Prostate gland (tissue), 2 donors: ENCODE measurements at regions not wholly inside any gene's neighbourhood (a gene's known extent, or its start where the extent isn't known, plus 50 kb on each side); places are given as distances from the start of the nearest gene placed in this dataset.

Source experiments
- DNase-seq: peaks from one replicate; pipeline ENCODE4 v3.0.0-alpha.2; 2019; ENCODE audit warnings: low spot score
- H3K27ac ChIP-seq, 2 donors: fragments of 200-600 bp; sonication (generic); 2 replicates each; pipeline ENCODE4 v1.5.1; 2017 to 2019
- H3K27me3 ChIP-seq: fragments of 200-600 bp; sonication (generic); replicated peaks from 2 replicates; pipeline ENCODE4 v1.5.1; 2019; ENCODE audit not compliant: insufficient read depth
- H3K36me3 ChIP-seq, 2 donors: fragments of 200-600 bp; sonication (generic); 1 replicate in 1 of 2; 2 replicates in 1 of 2; pipeline versions ENCODE4 v1.5.1 to v1.8.1; 2017 to 2019
- H3K4me1 ChIP-seq: fragments of 200-600 bp; sonication (generic); replicated peaks from 2 replicates; pipeline ENCODE4 v1.5.1; 2019
- H3K4me3 ChIP-seq, 2 donors: fragments of 200-600 bp; sonication (generic); 2 replicates each; pipeline ENCODE4 v1.5.1; 2017 to 2019
- H3K9me3 ChIP-seq: fragments of 200-600 bp; sonication (generic); 2 replicates; pipeline ENCODE4 v1.5.1; 2017
- POLR2A ChIP-seq: fragments of 450-650 bp; IDR thresholded peaks from one replicate; pipeline ENCODE4 v1.6.1; 2016; ENCODE audit warnings: antibody characterized with exemption, mild to moderate bottlenecking
- POLR2AphosphoS5 ChIP-seq: sonication (generic); formaldehyde crosslinking; IDR thresholded peaks from one replicate; pipeline ENCODE4 v1.6.1; 2017; ENCODE audit warnings: antibody characterized with exemption
- WGBS: methylation state at CpG from one replicate; pipeline ENCODE4 v1.1.5; 2018; 5-methylcytosine and 5-hydroxymethylcytosine counted together
- intact Hi-C: fragments of 100-400 bp; cut with DNase I; formaldehyde crosslinking; loops from one replicate; pipeline ENCODE4 v1.14.2; 2022
- TF ChIP-seq, protein P1 (sequence below), 4 experiments: fragments of 200-600 bp in 2 of 4; fragments of 450-650 bp in 2 of 4; sonication (generic) in 2 of 4; IDR thresholded peaks; 1 replicate in 3 of 4; 2 replicates in 1 of 4; pipeline ENCODE4 v1.5.1; 2016 to 2019; ENCODE audit warnings: antibody characterized with exemption in 4 of 4, mild to moderate bottlenecking in 2 of 4, moderate library complexity in 2 of 4

DNA sequence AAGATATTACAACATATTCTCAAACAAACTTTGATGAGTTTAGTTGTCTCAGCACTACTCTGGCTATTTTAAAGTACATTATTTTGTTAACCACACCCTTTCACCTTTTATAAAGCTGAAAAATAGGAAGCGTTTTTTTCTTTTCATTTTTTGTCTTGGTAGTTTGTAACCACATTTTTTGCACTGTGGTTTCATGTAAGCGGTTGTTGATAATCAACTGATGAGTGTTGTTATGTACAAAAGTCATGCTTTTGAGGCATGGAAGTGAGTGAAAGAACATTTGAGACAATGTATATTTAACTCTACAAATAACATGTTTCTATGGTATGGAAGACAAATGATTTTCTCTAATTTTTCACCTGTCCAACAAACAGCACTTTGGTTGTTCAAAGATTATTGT is 52.1 kb upstream of the ATP2B1 start:
- intact Hi-C loops: no loop called here
- H3K27me3 ChIP-seq: no peaks in the 10 kb centered on the region
- H3K27ac ChIP-seq: no peak overlapping the region
- 82% methylated on average over 2 of the region's 2 CpGs for WGBS
- H3K9me3 ChIP-seq: no peaks in the 10 kb centered on the region
- no peak overlapping the region for H3K4me3 ChIP-seq
- no peaks in the 10 kb centered on the region for H3K4me1 ChIP-seq
- no peak for DNase-seq
- no peak for TF ChIP-seq POLR2AphosphoS5
- no peak for TF ChIP-seq POLR2A
- TF ChIP-seq, protein P1, sequence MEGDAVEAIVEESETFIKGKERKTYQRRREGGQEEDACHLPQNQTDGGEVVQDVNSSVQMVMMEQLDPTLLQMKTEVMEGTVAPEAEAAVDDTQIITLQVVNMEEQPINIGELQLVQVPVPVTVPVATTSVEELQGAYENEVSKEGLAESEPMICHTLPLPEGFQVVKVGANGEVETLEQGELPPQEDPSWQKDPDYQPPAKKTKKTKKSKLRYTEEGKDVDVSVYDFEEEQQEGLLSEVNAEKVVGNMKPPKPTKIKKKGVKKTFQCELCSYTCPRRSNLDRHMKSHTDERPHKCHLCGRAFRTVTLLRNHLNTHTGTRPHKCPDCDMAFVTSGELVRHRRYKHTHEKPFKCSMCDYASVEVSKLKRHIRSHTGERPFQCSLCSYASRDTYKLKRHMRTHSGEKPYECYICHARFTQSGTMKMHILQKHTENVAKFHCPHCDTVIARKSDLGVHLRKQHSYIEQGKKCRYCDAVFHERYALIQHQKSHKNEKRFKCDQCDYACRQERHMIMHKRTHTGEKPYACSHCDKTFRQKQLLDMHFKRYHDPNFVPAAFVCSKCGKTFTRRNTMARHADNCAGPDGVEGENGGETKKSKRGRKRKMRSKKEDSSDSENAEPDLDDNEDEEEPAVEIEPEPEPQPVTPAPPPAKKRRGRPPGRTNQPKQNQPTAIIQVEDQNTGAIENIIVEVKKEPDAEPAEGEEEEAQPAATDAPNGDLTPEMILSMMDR (IDR thresholded peaks at IDR 0.05): no peak
- H3K36me3 ChIP-seq: no peaks in the 10 kb centered on the region
